Esophagus mucosa (tissue), 1 donor: ENCODE measurements at regions not wholly inside any gene's neighbourhood (a gene's known extent, or its start where the extent isn't known, plus 50 kb on each side); places are given as distances from the start of the nearest gene placed in this dataset.

Source experiments
- ATAC-seq: fragments of 200-7000 bp; cut with Tn5 transposase; one replicate; pipeline ENCODE4 v1.9.1; 2020
- donor health status: DM: yes; HTN: yes; CAD: no.

DNA sequence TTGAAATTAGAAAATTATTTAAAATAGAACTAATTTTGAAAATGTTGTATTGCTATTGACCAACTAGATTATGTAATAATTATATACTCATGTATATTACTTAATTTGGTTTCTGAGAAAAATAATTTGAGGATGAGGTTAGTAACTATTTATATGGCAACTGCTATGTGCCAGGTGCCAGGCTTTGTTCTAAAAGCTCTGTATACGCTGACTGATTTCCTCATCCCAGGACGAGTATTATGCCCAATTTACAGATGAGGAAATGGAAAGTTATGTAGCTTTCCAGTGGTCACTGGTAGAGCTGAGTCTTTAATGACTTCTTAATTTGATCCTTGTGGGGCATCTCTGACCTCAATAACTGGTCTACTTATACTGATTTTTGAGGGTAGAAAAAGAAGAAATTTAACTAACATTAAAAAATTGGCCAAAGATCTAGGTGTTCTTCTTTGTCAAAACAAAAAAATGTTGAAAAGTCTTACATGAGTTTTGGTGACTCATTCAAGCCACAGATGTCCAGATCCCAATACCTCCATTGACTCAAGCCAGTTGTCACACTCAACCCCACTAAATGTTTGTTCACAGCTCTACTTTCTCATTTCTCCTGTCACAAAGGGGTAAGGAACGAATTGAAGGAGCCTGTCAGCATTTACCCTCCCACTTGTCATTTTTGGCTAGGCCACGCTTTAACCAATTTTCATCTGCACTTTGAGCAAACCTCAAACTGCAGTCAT, 228.1 kb upstream of the MEF2C start:
- no peak for ATAC-seq

DNA sequence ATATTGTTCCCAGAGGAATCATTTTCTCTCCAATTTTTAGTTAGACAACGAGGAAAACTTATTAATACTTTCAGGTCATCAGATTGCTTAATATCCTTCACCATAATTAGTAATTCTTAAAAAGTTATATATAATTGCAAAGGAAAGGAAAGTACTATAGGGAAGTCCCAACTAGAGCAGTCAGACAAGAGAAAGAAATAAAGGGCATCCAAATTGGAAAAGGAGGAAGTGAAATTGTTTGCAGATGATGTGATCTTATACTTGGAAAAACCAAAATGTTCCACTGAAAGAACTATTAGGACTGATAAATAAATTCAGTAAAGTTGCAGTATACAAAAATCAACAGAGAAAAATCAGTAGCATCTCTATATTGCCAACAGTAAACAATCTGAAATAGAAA, 223.5 kb upstream of the MEF2C start:
- no peak for ATAC-seq

GRCh38 chr5:89105836-89106235, 222.9 kb upstream of the MEF2C start:
- ATAC-seq = no peak

GRCh38 chr5:89105171-89105695, 222.2 kb upstream of the MEF2C start:
- ATAC-seq = no peak

GRCh38 chr5:89098199-89098756, 215.3 kb upstream of the MEF2C start:
- ATAC-seq = no peak

- no peak for ATAC-seq
These were observed 214.1 kb upstream of the MEF2C start for GRCh38 chr5:89097103-89097502.

DNA sequence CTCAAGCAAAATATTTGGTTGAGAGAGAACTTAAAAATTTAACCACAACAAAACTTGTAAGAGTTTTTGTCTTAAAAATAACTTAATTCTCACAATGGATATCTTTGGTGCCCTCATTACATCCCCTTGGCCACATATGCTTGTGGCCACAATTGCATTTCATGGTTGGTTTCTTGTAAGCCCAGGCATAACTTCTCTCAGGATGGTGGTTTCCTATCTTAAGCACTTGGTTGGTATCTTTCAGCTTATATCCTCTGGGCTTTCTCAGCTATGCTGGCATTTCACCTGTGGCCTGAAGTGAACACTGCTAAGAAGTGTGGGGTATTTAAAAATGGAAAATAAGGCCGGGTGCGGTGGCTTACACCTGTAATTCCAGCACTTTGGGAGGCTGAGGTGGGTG, 212.4 kb upstream of the MEF2C start:
- ATAC-seq = no peak

DNA sequence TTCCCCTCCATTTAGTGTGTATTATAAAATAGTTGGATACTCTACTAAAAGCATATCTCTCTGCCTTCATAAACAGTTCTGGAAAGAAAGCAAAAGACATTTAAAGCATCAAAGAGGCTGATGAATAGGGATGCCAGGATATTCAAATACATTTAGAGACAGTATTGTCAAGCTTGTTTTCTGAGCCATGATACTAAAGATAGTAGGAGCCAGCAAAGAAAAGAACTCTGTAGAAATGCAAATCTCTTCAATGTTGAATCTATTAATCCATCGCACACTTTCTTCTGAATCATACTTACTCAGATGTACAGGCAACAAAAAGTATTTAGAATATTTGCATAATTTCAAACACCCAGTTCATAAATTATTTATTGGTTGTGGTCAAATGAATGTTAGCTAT, 207.1 kb upstream of the MEF2C start:
- ATAC-seq = no peak

DNA sequence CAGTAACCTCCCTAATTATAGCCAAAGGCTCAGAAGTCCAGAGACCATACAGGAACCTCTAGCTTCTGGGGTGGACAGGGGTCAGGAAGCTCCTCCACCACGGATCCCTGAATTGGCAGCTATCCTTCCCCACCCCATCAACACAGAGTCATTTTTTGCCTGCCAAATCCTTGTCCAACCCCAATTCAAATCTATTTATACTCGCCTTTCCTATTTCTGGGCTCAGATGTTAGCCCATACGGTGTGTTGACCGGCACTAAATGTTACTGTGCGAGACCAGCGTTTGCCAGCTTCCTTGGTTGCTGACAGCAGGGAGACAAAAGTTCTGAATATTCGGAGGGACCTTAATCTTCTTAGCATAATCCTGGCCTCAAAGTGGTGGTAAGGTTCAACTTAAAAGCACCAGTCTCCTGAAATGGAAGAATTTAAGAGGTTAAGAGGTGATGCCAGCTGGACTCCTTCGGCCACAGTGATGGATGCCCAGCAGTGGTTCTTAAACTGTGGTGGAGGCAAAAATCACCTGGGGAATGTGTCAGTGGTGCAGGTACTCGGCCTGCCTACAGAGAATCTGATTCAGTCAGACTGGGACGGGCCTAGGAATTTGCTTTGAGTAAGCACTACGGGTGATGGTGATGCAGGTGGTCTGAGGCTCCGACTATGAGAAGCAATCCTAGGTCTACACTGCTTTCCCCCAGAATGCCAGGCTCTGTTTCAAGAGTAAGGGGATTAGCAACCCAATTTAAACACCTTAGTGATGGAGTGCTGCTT, 204.8 kb upstream of the MEF2C start:
- ATAC-seq = no peak

- ATAC-seq = no peak
These were observed 204.1 kb upstream of the MEF2C start for GRCh38 chr5:89087128-89087527.

DNA sequence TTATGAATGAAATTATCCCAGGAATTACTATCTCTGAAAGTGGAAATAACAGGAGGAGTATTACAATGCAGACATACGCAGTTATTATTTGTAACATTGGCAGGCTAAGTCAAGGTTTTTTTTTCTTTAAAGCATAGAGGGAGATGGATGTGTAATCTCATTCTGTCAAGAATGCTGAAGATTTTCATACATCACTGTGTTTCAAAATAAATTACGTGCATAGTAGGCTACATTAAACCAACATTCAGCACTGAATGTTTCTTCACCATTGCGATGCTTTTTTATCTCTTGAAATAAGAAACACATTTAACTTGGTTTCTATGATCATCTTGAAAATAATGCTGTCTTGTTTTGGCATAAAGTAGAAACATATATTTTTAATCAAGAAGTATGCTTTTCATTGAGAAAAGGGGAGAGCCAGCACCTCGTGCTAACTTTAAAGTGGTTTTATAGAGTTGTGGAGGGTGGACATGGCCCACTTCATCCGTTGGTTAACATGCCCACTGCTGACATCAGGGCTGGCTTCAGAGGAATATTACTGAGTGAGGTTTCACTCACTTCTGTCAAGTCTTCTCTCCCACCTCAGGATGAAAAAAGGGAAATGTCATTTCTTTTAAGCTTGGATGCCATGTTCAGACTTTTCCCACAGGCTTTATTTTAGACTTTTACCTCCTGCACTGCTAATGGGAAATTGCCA, 203.6 kb upstream of the MEF2C start:
- ATAC-seq = no peak

DNA sequence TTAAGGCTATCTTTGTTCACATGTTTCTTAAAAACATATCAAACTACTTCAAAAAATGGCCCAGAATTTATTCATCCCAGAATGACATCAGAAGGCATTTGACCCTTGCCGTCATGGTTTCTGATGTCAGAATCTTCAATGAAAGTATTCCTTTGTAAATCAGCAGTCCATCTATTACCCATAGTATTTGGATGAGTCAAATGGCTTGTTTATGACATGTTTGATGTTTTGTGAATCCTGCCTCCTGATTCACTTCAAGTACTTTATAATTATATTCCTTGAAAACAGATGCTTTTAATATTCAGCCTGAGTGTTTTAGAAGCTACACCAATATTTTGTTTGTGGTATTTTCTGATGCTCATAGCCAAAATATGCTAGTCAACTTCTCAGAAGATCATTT, 200.8 kb upstream of the MEF2C start:
- no peak for ATAC-seq

GRCh38 chr5:89081360-89081759, 198.4 kb upstream of the MEF2C start:
- ATAC-seq = no peak

DNA sequence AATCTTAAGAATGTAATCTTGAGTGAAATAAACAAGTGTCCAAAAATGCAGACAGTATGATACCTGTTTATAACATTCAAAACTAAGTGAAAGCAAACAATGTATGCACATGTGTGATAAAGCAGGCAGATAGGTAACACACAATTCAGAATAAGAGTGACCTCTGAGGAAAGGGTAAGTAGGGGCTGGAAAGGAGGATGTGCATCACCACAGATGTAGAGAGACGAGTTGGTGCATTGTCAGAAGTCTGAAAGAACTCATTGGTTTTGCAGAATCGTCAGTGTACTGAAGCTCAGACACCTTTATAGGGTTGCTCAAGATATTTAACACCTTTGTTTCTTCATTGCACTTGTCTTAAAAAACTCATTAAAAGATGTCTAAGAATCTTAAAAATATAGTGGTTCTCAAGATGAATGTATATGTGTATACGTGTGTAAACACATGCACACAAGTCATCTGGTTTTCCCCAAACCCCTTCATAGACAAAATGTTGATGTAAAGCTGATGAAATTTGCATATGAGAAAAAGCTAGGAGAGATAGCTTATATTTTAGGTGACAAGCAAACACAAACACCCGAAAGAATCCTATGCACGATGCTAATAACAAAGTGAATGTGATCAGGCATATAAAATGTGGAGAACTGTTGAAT, 197.6 kb upstream of the MEF2C start:
- ATAC-seq = no peak

DNA sequence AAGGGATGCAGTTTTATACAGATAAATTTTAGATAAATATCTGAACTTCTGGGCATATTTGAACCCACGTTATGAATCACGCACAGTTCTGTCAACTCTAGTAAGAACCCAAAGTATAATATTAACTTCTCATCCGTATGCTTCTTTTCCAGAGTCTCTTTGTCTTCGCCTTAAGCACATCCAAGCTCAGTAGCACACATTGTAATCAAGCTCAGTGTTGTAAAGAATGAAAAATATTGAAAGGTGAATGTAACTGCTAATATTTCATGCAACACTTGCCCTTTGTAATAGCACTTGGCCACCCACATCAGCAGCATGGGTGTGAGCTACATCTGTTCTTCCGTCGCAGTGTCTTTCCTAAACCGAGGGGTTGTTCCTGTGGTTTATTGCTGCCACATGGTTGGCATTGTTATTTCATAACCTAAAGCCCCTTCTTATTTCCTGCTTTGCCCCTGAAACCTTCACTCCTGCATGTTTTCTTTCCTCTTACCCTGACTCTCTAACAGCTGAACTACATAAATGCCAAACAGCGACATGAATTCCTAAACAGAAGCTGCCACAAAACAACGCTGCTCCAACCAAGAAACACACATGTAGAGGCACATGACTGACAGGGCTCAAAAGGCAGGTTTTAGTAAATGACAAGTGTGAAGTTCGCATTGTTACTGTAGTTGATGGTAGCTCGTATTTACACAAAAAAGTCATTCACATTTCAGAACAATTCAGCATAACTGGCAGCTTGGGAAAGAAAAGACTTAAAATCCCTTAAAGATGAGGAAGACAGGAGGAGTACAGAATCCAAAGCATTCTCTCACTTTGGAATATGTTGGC, 190.1 kb upstream of the MEF2C start:
- no peak for ATAC-seq

- ATAC-seq = no peak
These were observed 189.0 kb upstream of the MEF2C start for GRCh38 chr5:89071941-89072331.

- ATAC-seq = no peak
These were observed 188.3 kb upstream of the MEF2C start for GRCh38 chr5:89071101-89071940.

DNA sequence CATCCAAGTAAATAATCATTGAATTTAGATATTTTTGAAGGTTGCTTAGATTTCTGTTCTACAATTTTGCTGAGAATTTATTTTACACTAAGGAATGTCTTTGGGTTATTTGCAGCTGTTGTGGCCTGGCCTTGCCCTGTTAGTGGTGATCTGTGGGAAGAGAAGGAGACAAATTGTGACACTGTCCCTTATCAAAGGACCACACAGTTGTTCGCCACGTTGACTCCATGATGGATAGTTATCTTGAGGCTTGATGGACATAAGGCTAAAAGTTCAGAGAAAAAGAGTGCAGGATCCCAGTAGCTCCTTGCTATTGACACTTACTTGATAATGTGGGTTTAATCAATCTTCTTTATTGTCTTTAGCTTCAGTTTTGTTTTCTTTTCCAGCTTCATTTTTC, 186.6 kb upstream of the MEF2C start:
- ATAC-seq = no peak

DNA sequence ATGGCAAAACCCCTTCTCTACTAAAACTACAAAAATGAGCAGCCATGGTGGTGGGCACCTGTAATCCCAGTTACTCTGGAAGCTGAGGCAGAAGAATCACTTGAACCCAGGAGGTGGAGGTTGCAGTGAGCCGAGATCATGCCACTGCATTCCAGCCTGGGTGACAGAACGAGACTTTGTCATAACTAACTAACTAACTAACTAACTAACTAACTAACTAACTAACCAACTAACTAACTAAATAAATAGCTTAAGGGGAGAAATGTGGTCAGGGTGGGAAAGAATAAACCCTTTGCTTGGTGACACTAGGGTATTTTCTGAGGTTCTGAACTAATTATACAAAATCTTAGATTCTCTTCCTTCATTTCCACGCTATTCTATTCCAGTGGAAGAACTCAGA, 184.4 kb upstream of the MEF2C start:
- ATAC-seq = no peak

- ATAC-seq = no peak
These were observed 182.9 kb upstream of the MEF2C start for GRCh38 chr5:89065919-89066318.

DNA sequence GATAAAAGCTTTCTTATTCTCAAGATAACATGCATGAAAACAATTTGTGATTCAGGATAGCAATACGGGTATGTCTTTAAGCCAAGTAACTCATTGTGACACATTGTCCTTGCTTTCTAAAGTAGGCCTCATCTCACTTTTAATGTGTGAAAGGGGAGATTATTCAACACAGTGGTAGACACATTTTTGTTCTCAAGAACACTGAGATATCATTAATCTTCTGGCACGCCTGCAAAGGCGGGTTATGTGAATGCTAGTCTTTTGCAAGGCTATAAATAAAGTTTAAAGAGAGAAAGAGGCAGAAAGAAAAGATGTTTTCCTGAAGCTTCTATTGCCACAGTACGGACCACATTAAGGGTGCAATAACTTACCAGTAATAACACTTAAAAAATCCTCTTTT, 181.8 kb upstream of the MEF2C start:
- no peak for ATAC-seq
